ENCODE measurements at regions not wholly inside any gene's neighbourhood (a gene's known extent, or its start where the extent isn't known, plus 50 kb on each side); places are given as distances from the start of the nearest gene placed in this dataset.
A peak's percentile ranks its signal among the peaks of the same experiment; 100 is the strongest.
"Not testable (repeated sequence)": the region's sequence is repeated elsewhere in the genome, so short reads cannot be mapped to it uniquely, and the experiment has no call there.

GRCh38 chr3:173342679-173343078, 54.9 kb upstream of the NLGN1 start:
- DNase-seq (ENCODE audit: low read depth) = no peak

- no peak for DNase-seq (ENCODE audit: low read depth)
Observed at GRCh38 chr3:173340626-173341025, 56.9 kb upstream of the NLGN1 start.

- no peak for DNase-seq (ENCODE audit: low read depth)
Observed at GRCh38 chr3:173336261-173336660, 61.3 kb upstream of the NLGN1 start.

- DNase-seq (ENCODE audit: low read depth) = no peak
Observed at GRCh38 chr3:173306110-173306509, 91.4 kb upstream of the NLGN1 start.

GRCh38 chr3:173304182-173304800, 93.3 kb upstream of the NLGN1 start:
- no peak for DNase-seq (ENCODE audit: low read depth)

- no peak for DNase-seq (ENCODE audit: low read depth)
Observed at GRCh38 chr3:173301647-173302046, 95.9 kb upstream of the NLGN1 start.

- DNase-seq (ENCODE audit: low read depth) = no peak
Observed at GRCh38 chr3:173289072-173289471, 108.5 kb upstream of the NLGN1 start.

GRCh38 chr3:173287361-173287760, 110.2 kb upstream of the NLGN1 start:
- no peak for DNase-seq (ENCODE audit: low read depth)

- not testable (repeated sequence) for DNase-seq (ENCODE audit: low read depth)
Observed at GRCh38 chr3:173286507-173286906, 111.0 kb upstream of the NLGN1 start.

GRCh38 chr3:173284301-173284700, 113.2 kb upstream of the NLGN1 start:
- DNase-seq (ENCODE audit: low read depth) = peak; percentile 4

- no peak for DNase-seq (ENCODE audit: low read depth)
Observed at GRCh38 chr3:173275740-173276139, 121.8 kb upstream of the NLGN1 start.

- DNase-seq (ENCODE audit: low read depth) = no peak
Observed at GRCh38 chr3:173273838-173274237, 123.7 kb upstream of the NLGN1 start.

- no peak for DNase-seq (ENCODE audit: low read depth)
Observed at GRCh38 chr3:173268781-173269180, 127.7 kb upstream of the SPATA16 start.

- no peak for DNase-seq (ENCODE audit: low read depth)
Observed at GRCh38 chr3:173267716-173268115, 126.7 kb upstream of the SPATA16 start.

GRCh38 chr3:173266441-173266840, 125.4 kb upstream of the SPATA16 start:
- no peak for DNase-seq (ENCODE audit: low read depth)

GRCh38 chr3:173258697-173259096, 117.7 kb upstream of the SPATA16 start:
- DNase-seq (ENCODE audit: low read depth) = no peak

GRCh38 chr3:173257797-173258196, 116.8 kb upstream of the SPATA16 start:
- DNase-seq (ENCODE audit: low read depth) = no peak

- DNase-seq (ENCODE audit: low read depth) = no peak
Observed at GRCh38 chr3:173255555-173255954, 114.5 kb upstream of the SPATA16 start.

- no peak for DNase-seq (ENCODE audit: low read depth)
Observed at GRCh38 chr3:173253471-173253870, 112.4 kb upstream of the SPATA16 start.

GRCh38 chr3:173249457-173249856, 108.4 kb upstream of the SPATA16 start:
- DNase-seq (ENCODE audit: low read depth) = no peak

- DNase-seq (ENCODE audit: low read depth) = no peak
Observed at GRCh38 chr3:173241727-173242126, 100.7 kb upstream of the SPATA16 start.

- DNase-seq (ENCODE audit: low read depth) = no peak
Observed at GRCh38 chr3:173238091-173238490, 97.1 kb upstream of the SPATA16 start.

GRCh38 chr3:173225351-173225750, 84.3 kb upstream of the SPATA16 start:
- no peak for DNase-seq (ENCODE audit: low read depth)

- no peak for DNase-seq (ENCODE audit: low read depth)
Observed at GRCh38 chr3:173221010-173221409, 80.0 kb upstream of the SPATA16 start.

GRCh38 chr3:173217127-173217526, 76.1 kb upstream of the SPATA16 start:
- peak; percentile 6 for DNase-seq (ENCODE audit: low read depth)
